HG03025 (cell line): ENCODE measurements at regions not wholly inside any gene's neighbourhood (a gene's known extent, or its start where the extent isn't known, plus 50 kb on each side); places are given as distances from the start of the nearest gene placed in this dataset.

Experiments used
- ATAC-seq: cut with Tn5 transposase; IDR thresholded peaks from one replicate; pipeline ENCODE4 v1.9.1; 2021; ENCODE audit warnings: mild to moderate bottlenecking, moderate library complexity; ENCODE audit not compliant: unreplicated experiment, low FRiP score

DNA sequence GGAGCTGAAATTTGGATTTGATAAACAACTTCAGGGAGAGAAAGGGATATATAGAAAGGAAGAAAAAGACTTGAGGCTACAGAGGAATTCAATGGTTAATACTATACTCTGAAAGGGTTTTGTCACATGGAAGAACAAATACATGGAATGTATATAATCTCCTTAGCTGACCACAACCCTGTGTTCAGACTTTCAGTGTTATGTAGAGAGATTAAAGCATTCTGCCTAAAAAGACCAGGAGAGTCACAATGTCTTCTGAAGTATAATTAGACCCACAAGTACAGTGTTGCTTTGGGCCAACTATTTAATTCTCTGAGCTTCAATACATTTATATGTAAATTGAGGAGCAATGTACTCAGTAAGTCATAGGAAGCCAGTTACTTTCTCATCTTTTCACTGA is 123.8 kb upstream of the FSHR start:
- no peak for ATAC-seq

DNA sequence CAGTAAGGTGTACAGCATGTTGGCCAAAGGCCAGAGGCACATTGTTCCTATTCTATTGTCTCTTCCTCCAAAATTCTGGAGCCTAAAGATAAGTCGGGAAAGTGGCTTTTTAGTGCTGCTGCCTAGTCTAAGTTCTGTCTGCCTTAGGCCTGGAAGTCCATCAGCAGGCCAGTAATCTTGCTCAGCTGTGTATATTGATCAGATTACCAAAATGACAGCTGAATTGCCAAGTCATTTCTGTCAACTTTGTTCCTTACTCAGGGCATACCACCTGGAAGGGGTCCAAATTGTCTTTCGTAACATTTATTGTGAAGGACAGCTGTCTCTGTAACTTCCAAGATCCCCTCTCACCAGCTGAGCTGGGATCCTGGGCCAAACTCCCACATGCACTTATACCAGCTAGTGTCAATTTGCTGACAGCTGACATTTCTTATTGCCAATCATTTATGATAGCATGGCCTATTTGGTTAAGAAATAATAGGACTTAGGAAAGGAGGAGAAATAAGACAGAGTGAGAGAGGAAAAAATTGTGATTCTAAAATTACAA is 116.8 kb upstream of the FSHR start:
- no peak for ATAC-seq

DNA sequence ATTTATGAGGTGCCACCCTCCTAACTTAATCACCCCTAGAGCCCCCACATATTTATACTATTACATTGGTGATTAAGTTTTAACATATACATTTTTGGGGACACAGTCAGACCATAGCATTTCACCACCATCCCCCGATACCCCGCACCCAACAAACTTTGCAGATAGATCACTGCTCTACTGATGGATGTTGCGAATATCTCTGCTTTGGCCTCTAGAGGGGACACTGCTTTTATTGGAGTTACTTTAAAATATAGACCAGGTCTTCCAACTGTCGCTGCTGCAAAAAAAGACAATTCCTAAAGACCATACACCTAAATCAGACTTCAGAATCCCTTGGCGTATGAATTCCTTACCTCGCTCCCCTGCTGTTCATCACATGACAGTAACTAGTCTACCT is 115.8 kb upstream of the FSHR start:
- no peak for ATAC-seq

DNA sequence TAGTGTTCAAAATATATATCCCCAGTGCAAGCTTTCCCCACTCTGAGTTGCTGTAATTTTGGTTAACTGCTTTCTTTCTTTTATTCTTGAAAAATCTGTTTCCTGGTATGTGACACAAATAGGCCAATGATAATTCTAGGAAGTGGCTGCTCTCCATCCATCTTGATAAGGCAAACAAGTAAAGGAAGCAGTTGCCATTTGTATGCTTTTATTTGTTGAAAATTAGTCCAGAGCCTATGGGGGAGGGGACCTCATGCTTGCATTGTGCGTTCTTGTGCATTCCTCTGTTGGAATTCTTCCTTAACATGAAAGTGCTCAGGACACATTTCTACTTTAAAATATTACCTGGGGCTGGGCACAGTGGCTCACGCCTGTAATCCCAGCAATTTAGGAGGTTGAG is 111.2 kb upstream of the FSHR start:
- no peak for ATAC-seq

DNA sequence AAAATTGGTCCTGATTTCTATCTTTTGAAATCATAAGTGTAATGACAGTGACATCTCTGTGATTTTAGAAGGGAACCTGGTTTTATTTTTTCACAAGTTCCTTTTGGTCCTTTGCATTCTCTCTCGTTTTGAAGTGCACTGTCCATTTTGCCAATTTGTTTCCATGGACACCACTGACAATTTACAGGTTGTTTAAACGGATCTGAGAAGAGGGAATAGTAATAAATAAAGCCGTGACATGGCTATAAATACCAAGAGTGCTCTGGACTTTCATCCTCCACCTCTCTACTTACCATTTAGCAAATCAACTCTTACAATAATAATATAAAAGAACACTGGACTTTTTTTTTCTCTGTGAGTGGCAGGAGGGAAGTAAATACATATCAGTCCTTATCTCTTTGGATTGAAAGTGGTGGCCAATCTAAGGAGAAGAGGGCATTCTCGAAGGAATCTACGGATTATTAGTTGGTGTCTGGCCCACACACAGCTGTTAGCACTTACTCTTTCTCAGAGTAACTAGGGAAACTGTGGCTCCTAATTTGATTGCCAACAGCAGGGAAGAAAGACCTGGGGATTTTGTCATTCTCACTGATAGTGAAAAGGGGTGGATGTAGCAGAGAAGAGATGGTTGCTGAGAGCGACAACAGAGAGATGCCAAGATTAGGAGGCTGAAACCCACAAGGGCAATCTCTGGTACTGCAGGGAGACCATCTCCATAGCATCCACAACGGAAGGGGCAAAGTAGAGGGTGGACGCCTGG is 108.7 kb upstream of the FSHR start:
- ATAC-seq = no peak

DNA sequence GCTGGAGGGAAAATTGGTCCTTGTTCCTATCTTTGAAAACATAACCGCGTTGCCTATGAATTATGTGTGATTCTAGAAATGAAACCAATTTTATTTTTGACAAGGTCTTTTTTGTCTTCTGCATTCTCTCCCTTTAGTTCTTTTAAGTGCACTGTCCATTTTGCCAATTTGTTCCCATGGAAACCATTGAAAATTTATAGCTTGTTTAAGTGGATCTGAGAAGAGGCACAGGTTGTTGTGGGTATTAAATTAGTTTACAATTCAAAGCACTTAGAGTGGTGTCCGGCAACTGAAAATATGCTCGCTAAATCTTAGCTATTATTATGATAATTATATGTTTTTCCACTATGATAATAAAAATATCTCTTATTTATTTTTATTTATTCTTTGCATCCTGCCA is 107.5 kb upstream of the FSHR start:
- ATAC-seq = no peak

DNA sequence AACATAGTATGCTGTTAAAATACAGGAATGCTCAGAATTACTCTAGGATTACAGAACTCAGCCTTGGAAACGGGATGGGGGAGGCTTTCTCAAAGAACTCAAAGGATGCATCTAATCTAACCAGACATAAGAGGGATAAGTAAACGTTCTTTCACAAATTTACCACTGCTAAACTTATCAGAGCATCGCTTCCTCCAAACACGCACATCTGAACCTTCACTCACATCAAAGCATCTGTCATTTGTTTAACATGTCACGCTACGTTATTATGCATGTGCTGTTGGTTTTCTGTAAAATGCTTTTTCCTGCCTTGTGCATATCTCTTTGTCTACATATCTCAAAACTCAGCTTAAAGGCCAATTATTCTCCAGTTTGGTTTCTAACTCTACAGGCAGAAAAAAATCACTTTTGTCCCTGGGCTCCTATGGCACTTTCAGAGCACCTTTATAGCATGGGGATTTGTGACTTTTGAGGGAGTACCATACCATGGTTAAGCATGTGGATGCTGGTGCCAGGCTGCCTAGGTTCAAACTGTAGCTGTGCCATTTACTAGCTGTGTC is 106.7 kb upstream of the FSHR start:
- no peak for ATAC-seq

DNA sequence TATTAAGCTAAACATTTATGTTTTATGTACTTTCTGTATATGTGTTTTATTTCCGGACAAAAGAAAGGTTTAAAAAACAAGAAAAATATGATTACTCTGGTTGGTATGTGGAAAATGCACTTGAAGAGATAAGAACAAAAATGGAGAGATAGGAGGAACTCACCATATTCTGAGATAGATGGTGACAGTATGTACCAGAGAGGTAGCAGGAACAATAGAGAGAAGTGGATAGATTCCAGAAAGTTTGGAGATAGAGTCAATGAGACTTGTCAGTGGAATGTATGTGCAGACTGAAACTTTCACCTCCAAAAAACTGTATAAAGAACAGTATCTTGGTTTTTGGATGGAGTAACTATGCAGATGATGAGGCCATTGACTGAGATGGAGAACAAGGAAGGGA is 105.6 kb upstream of the FSHR start:
- ATAC-seq = no peak

DNA sequence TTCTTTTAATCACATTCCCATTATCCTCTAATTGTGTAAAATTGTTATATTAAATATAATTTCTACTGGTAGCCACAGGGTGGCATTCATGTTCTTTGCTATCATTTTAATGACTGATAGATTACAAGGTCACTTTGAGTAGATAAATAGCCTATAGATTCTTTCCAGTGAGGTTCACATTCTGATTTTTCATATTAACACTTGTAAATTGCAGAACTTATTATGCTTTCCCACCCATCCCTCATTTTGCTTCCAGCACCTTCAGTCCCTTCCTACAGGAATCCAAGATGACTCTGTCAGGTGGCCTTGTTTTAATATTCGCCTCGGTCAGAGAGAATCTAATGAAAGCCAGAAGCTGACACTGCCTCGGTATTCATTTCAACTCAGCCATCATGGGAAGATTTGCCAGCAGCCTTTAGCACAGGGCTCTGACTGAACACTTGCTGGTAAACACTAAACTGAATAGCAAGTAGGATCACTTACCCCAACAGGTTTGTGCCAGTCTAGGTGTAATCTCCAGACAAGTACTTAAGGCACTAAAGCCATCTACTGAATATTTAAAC is 101.2 kb upstream of the FSHR start:
- no peak for ATAC-seq

DNA sequence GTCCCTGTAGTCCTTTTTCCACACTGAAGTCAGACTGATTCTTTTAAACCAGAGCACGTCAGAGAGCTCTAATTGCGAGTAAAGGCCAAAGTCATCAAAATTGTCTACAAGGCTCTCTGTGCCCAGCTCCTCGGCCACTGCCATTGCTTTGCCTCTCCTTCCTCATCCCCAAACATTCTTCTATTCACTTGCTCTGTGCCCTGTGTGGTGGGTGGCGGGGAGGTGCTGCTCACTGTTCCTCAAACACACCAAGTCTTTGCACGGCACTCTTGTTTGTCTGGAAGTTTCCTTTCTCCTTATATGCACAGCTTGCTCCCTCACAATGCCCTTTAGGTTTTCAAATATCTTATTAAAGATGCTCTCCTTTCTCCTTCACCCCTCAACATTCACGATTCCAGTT is 100.1 kb upstream of the FSHR start:
- no peak for ATAC-seq

DNA sequence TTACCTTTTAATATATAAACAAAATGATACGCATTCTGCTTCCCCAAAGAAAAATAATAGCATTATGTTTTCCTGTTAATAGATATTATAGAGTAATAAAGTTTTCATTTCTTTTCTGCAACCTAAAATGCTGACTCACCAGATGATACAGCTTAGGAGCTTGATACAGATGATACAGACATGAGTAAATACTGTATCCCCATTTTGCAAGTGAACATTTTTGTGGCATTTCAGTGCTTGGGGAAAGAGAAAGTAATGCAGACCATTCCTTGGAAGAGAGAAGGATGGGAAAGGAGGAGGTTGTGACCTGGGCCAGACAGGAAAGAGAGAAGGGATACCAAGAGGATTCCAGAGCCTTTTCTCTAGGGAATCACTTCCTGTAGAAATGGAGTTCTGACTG is 97.5 kb upstream of the FSHR start:
- ATAC-seq = no peak

DNA sequence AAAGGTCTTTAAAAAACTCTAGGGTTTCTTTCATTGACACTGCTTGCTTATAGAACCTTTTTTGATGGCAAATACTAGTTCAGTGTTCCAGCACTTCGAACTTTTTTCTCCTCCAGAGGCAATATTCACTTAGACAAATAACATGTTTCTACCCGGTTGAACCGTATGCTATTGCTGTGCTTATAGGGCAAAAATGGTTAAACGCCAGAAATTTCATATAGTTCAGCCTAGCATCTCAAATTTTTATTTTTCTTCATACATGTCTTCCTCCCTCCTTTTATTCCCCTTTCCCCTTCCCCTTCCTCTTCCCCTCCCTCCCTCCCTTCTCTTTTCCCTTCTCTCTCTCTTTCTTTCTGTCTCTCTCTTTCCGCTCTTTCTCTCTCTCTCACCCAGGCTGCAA is 96.9 kb upstream of the FSHR start:
- ATAC-seq = no peak

DNA sequence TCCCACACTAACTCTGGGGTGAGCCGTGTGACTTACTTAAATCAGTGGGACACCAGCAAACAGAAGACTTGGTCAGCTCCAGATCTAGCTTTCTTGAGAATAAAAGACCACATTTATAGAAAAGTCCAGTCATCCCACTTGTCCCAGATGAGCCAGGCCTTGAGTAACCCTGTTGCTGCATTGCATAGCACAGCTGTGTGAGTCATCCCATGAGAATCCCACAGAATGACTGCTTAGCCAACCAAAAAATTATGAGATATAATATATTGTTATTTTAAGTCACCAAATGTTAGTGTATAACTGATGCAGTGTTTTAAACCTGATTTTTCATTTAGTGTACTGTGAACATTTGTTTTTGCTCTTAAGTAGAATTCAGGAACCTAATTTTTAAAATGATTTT is 94.2 kb upstream of the FSHR start:
- no peak for ATAC-seq

DNA sequence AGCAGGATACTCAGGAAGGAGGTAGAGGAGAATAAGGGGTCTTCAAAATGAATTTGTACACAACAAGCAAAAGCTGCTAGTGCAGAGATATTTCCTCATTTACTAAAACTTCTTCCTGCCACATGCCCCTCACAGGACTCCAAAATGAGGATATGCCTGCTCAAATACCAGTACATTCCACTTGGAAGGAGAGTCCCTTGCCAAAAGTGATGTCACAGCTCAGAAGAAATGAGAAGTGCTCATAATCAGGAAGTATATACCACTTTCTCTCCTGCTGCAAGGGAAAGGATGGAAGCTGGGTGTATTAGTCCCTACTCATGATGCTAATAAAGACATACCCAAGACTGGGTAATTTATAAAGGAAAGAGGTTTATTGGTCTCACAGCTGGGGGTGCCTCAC is 87.7 kb upstream of the FSHR start:
- ATAC-seq = no peak

DNA sequence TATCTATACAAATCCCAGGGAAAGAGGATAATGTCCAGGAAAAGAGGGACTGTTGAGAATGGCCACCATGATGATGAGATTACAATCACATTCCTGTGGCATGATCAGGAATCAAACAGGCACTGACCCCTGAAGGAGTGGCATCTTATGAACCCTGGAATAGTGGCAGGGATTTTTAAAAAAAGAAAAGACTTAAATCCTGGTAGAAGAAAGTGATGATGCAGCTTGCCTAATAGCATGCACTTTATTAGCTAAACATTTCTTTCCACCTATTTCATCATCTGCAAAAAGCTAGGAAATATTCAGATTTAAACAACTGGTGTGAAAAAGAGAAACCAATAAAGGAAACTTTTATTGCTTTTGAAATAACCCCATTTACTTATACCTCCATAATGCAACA is 87.2 kb upstream of the FSHR start:
- no peak for ATAC-seq

DNA sequence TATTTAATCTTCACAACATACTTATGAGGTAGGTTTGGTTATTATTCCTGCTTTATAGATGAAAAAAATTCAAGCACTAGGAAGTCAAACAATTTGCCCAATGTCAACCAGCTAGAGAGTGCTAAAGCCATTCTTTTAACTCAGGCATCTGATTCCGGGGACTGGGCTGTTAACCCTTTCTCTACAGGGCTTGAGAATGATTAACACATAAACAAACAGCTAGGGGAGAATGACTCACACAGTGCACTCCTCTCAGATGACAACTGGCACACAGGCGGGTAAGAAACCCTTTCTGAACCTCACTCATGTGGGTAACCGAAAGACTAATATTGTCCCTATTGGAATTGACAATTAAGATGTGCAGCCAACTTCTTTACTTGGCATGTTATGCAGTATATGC is 86.3 kb upstream of the FSHR start:
- ATAC-seq = no peak

DNA sequence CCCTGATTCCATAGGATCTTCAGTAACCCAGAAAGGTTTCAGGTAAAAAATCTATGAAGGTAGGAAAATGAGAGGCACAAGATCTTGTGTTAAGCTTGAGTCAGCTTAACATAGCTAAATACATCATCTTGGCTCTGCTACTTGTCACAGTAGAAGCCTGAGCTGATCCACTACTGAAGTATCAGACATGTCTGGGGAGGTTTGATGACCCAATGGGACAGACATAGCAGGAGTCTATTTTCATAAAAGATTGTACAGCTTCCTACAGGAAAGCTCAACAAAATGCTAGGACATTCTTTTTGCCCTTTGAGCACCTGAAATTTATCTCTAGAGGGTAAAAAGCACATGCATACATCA is 84.3 kb upstream of the FSHR start:
- ATAC-seq = no peak

DNA sequence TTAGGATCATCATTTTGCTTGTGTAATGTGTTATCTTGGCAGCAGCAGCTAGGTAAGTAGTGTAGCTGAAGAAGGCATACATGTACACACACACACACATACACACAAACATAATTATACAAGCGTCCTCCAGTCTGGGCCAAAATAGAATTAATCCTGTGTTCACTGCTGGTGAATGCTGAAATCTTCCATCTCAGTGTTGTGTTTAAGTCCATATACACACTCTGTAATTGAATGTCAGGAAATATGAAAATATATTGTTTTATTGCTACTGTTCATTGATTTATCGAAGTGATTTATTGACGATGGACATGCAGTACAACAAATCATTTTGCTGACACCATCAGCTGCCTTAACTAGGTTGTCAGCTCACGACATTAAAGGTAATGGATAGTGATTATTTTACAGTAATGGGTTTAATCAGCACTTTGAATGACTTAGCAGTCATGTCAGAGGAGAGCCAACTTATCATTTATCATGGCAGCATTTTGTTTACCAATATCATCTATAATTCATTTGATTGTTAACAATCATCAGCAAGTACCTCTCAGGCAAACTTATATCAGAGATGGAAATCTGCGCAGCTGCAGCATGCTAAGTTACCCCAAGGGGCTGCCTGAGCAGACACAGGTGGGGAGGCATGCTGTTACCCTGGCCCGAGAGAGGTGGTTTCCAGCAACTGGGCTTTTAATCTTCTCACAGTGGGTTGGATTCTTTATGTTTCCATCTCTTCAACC is 83.7 kb upstream of the FSHR start:
- no peak for ATAC-seq

DNA sequence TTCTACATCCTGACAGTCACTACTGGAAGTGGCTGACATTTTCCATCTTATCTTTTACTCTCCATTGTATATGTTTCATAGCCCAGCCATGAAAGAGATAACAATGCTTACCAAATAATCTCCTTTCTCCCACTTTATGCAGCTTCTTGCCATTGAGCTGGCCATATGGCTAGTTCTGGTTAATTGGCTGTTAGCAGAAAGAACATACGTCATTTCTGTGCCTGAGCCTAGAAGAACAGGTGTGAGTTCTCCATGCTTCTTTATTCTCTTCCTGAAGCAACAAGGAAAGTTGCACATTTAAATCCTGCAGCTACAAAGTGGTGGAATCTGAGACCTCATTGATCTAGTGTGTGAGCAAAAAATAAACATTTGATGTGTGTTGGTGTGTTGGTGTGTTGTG is 82.0 kb upstream of the FSHR start:
- no peak for ATAC-seq

DNA sequence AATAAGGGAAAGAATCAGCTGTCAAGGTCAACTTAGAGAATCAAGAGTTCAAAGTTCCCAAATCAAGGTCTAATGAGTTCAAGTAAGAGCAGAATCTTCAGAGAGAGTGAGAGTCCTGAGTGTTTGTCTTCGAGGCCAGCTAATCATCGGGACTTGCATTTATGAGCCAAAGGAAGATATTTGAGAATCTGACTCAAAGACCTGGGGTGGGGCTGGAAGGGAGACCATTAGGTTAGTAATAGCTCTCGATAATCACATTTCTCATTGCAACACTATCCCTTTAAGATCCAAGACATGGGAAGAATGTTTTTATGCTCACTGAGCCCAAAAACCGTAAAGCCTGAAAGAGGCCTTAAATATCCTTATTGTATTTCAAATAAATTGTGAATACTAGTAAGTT is 72.0 kb upstream of the FSHR start:
- no peak for ATAC-seq

DNA sequence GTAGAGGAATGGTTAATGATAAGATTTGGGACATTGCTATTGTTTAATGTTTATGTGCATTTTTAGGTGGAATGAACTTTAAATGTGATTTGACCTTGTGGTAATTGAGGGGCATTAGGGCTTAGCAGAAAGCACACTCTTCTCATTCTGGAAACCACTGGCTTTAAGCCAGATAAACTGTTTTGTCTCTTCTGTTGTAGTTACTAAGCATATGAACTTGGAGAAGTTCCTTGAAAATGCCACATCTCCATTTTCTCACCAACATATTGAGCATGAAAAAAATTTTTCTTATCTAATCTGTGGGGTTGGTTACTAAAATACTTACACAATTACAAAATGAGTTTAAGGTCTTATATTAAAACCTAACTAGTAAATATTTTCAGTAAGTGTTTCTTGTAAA is 70.8 kb upstream of the FSHR start:
- ATAC-seq = no peak
